ENCODE measurements at regions not wholly inside any gene's neighbourhood (a gene's known extent, or its start where the extent isn't known, plus 50 kb on each side); places are given as distances from the start of the nearest gene placed in this dataset.

- no peaks in the 10 kb centered on the region for H3K27me3 ChIP-seq
- no peak overlapping the region for H3K4me3 ChIP-seq
- no peak overlapping the region for H3K27ac ChIP-seq
- DNase-seq (ENCODE audit: low spot score in 2 of 2), result no peak
- H3K9me3 ChIP-seq, result no peaks in the 10 kb centered on the region
- H3K36me3 ChIP-seq, result no peaks in the 10 kb centered on the region
- TF ChIP-seq POLR2A (IDR thresholded peaks at IDR 0.05) (no peak), CTCF (IDR thresholded peaks at IDR 0.05) (no peak), EP300 (IDR thresholded peaks at IDR 0.05) (no peak)
- no peaks in the 10 kb centered on the region for H3K4me1 ChIP-seq
Measured at GRCh38 chr18:38966841-38967240, 1401.2 kb upstream of the CELF4 start.

GRCh38 chr18:38963943-38964660 lies 1398.5 kb upstream of the CELF4 start:
- H3K4me3 ChIP-seq, result no peak overlapping the region
- TF ChIP-seq POLR2A (IDR thresholded peaks at IDR 0.05) (no peak), EP300 (IDR thresholded peaks at IDR 0.05) (no peak), CTCF (IDR thresholded peaks at IDR 0.05) (no peak)
- H3K9me3 ChIP-seq, result no peaks in the 10 kb centered on the region
- H3K36me3 ChIP-seq, result no peaks in the 10 kb centered on the region
- H3K4me1 ChIP-seq, result no peaks in the 10 kb centered on the region
- H3K27ac ChIP-seq, result no peak overlapping the region
- no peak for DNase-seq (ENCODE audit: low spot score in 2 of 2)
- 51 to 53% methylated on average over 3 of the region's 3 CpGs for WGBS, 2 donors
- no peaks in the 10 kb centered on the region for H3K27me3 ChIP-seq

- no peaks in the 10 kb centered on the region for H3K27me3 ChIP-seq
- no peak overlapping the region for H3K4me3 ChIP-seq
- no peaks in the 10 kb centered on the region for H3K9me3 ChIP-seq
- 39 to 54% methylated on average over 1 of the region's 1 CpG for WGBS, 2 donors
- H3K27ac ChIP-seq, result no peak overlapping the region
- no peak for DNase-seq (ENCODE audit: low spot score in 2 of 2)
- TF ChIP-seq POLR2A (IDR thresholded peaks at IDR 0.05), result no peak
- no peak for TF ChIP-seq CTCF (IDR thresholded peaks at IDR 0.05)
- no peak for TF ChIP-seq EP300 (IDR thresholded peaks at IDR 0.05)
- no peaks in the 10 kb centered on the region for H3K4me1 ChIP-seq
- H3K36me3 ChIP-seq, result no peaks in the 10 kb centered on the region
Measured at GRCh38 chr18:38961880-38962279, 1396.3 kb upstream of the CELF4 start.

- Histone ChIP-seq H3K27ac (no peak overlapping the region), H3K4me1 (no peaks in the 10 kb centered on the region), H3K27me3 (no peaks in the 10 kb centered on the region), H3K9me3 (no peaks in the 10 kb centered on the region), H3K36me3 (no peaks in the 10 kb centered on the region), H3K4me3 (no peak overlapping the region)
- no peak for TF ChIP-seq CTCF (IDR thresholded peaks at IDR 0.05)
- TF ChIP-seq POLR2A (IDR thresholded peaks at IDR 0.05), result no peak
- no peak for TF ChIP-seq EP300 (IDR thresholded peaks at IDR 0.05)
- 19 to 36% methylated on average over 1 of the region's 1 CpG for WGBS, 2 donors
- DNase-seq (ENCODE audit: low spot score in 2 of 2), result no peak
Measured at GRCh38 chr18:38957736-38958135, 1392.1 kb upstream of the CELF4 start.

- no peaks in the 10 kb centered on the region for H3K9me3 ChIP-seq
- no peak overlapping the region for H3K4me3 ChIP-seq
- no peaks in the 10 kb centered on the region for H3K27me3 ChIP-seq
- no peak overlapping the region for H3K27ac ChIP-seq
- TF ChIP-seq POLR2A (IDR thresholded peaks at IDR 0.05) (no peak), EP300 (IDR thresholded peaks at IDR 0.05) (no peak), CTCF (IDR thresholded peaks at IDR 0.05) (no peak)
- H3K4me1 ChIP-seq, result no peaks in the 10 kb centered on the region
- no peak for DNase-seq (ENCODE audit: low spot score in 2 of 2)
- WGBS, 2 donors, result 91% methylated on average over 3 of the region's 3 CpGs
- H3K36me3 ChIP-seq, result no peaks in the 10 kb centered on the region
Measured at GRCh38 chr18:38956068-38956467, 1390.5 kb upstream of the CELF4 start.
